IPS-15b (cell line): ENCODE measurements at regions not wholly inside any gene's neighbourhood (a gene's known extent, or its start where the extent isn't known, plus 50 kb on each side); places are given as distances from the start of the nearest gene placed in this dataset.

ENCODE experiments used
- H3K27me3 ChIP-seq: one replicate; pipeline ENCODE4 v1.6.1; 2013; ENCODE audit warnings: low read length; ENCODE audit not compliant: control insufficient read depth, insufficient read depth
- H3K36me3 ChIP-seq: one replicate; pipeline ENCODE4 v1.6.1; 2013; ENCODE audit warnings: low read length; ENCODE audit not compliant: control insufficient read depth, insufficient read depth
- H3K4me1 ChIP-seq: one replicate; pipeline ENCODE4 v1.6.1; 2013; ENCODE audit warnings: mild to moderate bottlenecking, low read length; ENCODE audit not compliant: control insufficient read depth, insufficient read depth
- H3K4me3 ChIP-seq: one replicate; pipeline ENCODE4 v1.5.1; 2013; ENCODE audit warnings: low read depth, low read length
- H3K9ac ChIP-seq: one replicate; pipeline ENCODE4 v1.6.1; 2013; ENCODE audit warnings: low read depth, mild to moderate bottlenecking, low read length
- H3K9me3 ChIP-seq: one replicate; pipeline ENCODE4 v1.6.1; 2013; ENCODE audit warnings: mild to moderate bottlenecking, low read length; ENCODE audit not compliant: control insufficient read depth, insufficient read depth

DNA sequence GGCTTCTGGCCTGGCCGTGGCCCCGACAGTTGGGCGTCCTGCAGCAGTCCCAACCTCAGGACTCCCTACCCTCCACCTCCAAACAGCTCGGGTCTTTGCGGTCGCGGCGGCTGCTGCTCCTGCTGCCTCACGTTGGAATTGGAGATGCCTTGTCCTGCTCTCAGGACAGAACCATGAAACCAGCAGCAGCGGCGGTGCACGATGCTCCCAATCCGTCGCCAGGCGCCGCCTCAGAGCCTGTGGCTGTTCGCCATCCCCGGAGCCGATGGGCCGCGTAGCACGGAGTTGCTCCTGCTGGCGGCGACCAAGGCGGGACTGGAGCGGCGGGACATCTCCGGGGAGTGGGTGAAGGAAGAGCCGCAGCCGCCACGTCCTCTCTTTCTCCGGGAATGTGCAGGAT, 1965.9 kb downstream of the TP53TG3F start:
- Histone ChIP-seq H3K9ac (no peak overlapping the region), H3K9me3 (peaks cover 35% of the 10 kb centered on the region), H3K27me3 (no peaks in the 10 kb centered on the region), H3K36me3 (no peaks in the 10 kb centered on the region), H3K4me1 (no peaks in the 10 kb centered on the region), H3K4me3 (no peak overlapping the region)

DNA sequence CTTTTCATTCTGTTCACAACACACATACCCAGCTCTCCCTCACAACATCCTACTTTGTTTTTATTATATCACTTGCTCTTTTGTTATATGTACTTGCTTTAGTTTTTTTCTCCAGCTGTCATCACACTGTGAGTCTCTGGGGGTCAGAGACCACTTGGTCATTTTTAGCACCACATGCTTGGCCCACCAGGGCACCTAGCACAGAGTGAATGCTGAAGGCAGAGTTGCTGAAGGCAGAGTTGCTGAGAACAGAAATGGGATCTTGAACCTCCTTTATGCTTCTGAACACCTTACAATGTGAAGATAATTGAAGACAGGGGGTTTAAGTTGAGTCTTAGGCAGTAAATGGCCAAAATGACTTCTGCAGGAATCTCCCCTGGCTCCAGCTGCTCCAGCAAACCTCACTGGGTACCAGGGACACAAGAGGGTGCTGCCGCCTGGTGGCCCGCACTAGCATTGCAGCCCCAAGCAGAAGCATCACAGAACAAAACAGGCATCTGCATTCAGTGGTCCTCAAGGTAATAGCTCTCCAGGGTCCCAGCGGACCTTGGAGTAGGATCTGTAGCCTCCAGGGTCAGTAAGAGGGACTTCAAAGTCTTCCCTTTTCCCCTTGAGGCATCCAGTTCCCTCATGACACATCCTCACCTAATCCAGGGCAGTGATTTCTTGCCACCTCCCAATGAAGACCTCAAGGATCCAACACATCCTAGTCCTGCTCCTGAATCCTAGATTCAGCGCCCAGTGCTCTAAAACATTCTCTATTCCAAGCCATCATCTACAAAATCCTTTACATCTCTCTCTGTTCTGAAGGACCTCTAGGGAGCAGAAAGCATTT, 1972.6 kb downstream of the TP53TG3F start:
- Histone ChIP-seq H3K9ac (no peak overlapping the region), H3K4me1 (no peaks in the 10 kb centered on the region), H3K9me3 (peaks cover 53% of the 10 kb centered on the region), H3K36me3 (no peaks in the 10 kb centered on the region), H3K27me3 (no peaks in the 10 kb centered on the region), H3K4me3 (no peak overlapping the region)

DNA sequence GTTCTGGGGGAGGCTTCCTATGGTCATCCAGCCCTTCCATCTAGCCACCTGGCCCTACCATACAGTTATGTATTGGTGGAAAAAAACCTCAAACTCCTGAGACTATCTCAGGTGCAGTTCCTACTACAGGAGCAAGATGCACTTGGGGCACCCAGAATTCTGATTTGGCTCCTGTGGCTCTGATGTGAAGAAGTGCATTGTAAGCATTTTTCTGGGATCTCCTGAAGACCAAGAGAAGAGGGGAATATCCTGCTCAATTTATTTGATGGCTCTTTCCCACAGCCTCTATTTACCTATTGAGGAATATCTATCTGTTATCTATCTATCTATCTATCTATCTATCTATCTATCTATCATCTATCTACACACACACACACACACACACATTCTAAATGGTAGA, 1981.5 kb downstream of the TP53TG3F start:
- H3K36me3 ChIP-seq, result no peaks in the 10 kb centered on the region
- no peak overlapping the region for H3K9ac ChIP-seq
- no peaks in the 10 kb centered on the region for H3K27me3 ChIP-seq
- no peak overlapping the region for H3K4me3 ChIP-seq
- no peaks in the 10 kb centered on the region for H3K4me1 ChIP-seq
- H3K9me3 ChIP-seq, result peaks cover 52% of the 10 kb centered on the region

DNA sequence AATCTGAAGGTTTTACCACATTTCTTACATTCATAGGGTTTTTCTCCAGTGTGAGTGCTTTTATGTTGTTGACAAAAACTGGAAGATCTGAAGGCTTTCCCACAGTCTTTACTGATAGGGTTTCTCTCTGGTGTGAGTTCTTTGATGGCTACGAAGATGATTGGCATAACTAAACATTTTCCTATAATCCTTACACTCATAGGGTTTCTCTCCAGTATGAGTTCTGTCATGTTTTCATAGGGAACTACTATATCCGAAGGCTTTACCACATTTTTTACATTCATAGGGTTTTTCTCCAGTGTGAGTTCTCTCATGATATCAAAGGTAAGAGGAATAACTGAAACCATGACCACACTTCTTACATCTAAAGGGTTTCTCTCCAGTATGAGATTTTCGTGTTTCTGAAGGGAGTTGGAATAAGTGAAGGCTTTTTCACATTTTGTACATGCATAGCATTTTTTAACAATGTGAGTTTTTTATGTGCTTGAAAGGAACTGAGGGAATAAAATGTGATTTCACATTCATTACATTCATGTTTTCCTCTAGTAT, 1987.7 kb downstream of the TP53TG3F start:
- Histone ChIP-seq H3K4me1 (no peaks in the 10 kb centered on the region), H3K9me3 (peaks cover 59% of the 10 kb centered on the region), H3K36me3 (no peaks in the 10 kb centered on the region), H3K9ac (no peak overlapping the region), H3K4me3 (no peak overlapping the region), H3K27me3 (no peaks in the 10 kb centered on the region)

DNA sequence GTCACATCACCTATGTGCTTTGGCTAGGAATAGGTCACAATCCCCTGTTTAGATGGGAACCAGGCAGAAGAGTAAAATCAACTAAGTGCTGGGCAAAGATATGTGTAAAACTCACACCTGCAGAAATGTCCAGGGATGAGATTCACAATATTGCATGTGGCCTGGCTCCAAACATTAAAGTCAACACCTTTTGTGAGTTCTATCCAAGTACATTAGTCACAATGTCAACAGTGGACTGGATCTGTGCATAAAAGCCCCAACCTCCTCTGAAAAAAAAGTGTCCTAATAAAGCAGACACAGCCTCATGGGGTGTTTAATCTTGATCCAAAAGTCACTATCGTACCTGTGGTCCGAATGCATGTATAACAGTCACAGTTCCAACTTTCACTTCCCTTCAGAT, 1990.3 kb downstream of the TP53TG3F start:
- H3K9me3 ChIP-seq, result peaks cover 55% of the 10 kb centered on the region
- no peaks in the 10 kb centered on the region for H3K27me3 ChIP-seq
- no peaks in the 10 kb centered on the region for H3K4me1 ChIP-seq
- no peak overlapping the region for H3K9ac ChIP-seq
- no peaks in the 10 kb centered on the region for H3K36me3 ChIP-seq
- H3K4me3 ChIP-seq, result no peak overlapping the region

DNA sequence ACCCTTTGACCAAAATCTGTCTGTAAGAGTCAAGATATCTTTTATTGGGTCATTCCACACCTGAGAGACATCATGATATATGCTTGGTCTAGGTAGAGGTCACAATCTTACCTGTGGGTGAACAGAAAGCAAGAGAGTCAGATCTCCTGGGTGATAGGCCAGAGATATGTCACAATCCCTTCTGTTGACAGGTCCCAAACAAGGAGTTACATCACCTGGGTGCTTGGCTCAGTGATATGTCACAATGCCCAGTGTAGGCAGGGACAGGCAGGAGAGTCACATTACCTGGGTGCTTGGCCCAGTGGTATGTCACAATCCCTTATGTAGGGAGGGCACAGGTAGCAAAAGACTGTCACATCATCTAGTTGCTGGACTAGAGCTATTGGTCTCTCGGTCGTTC, 1991.2 kb downstream of the TP53TG3F start:
- Histone ChIP-seq H3K36me3 (no peaks in the 10 kb centered on the region), H3K9me3 (peaks cover 54% of the 10 kb centered on the region), H3K4me1 (no peaks in the 10 kb centered on the region), H3K4me3 (no peak overlapping the region), H3K9ac (no peak overlapping the region), H3K27me3 (no peaks in the 10 kb centered on the region)

DNA sequence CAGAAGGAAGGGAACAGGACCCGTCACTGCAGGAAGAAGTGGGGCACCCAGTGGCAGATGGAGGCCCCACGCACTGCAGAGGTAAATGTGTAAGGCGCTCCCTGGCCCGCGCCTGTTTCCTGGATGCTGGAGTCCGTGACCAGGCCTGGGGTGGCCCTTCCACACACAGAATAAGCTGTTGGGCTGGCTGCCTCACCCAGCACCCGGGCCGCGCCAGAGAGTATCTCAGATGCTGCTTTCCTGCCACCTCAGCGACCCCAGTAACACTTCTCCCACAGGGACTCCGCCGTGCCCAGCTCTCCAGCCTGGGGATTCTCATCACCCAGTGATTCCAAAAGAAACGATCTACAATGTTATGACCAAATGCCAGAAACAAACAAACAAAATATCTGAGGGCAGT, 1993.1 kb downstream of the TP53TG3F start:
- Histone ChIP-seq H3K9me3 (peaks cover 57% of the 10 kb centered on the region), H3K27me3 (no peaks in the 10 kb centered on the region), H3K9ac (no peak overlapping the region)

DNA sequence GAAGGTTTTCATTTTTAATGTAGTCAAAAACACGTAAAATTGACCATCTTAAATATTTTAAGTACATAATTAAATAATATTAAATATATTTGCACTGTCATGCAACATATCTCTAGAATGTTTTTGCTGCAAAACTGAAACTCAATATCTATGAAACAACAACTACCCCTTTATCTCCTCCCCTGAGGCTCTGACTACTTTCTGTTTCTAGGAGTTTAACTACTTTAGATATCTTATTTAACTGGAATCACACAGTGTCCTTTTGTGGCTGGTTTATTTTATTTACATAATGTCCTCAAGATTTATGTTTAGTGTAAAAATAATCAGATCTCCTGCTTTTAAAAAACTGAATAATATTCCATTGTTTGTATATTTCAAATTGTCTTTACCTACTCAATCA, 2003.9 kb downstream of the TP53TG3F start:
- Histone ChIP-seq H3K4me3 (no peak overlapping the region), H3K9ac (no peak overlapping the region), H3K27me3 (no peaks in the 10 kb centered on the region), H3K9me3 (peaks cover 43% of the 10 kb centered on the region), H3K36me3 (no peaks in the 10 kb centered on the region), H3K4me1 (no peaks in the 10 kb centered on the region)

More for the DNA sequence above, 1993.1 kb downstream of the TP53TG3F start:
- Histone ChIP-seq H3K4me3 (no peak overlapping the region), H3K4me1 (no peaks in the 10 kb centered on the region), H3K36me3 (no peaks in the 10 kb centered on the region)

DNA sequence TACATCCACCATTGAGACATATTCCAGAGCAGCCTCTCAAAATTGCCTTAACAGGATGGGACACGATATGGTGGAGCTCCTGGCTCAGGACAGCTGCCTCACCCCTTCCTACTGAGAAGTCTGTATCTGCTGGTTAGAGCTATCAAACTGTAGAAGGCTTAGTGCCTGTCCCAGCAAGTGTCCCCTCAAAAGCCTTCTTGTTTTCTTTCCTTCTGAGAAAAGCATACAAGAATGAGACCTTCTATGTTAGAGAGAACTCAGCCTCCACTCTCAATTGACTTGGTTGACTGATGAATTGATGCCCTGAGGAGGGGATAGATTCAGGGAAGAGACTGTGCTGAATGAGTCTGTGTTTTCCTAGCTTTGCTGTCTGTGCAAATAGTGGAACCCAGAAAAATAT, 2020.9 kb downstream of the TP53TG3F start:
- H3K9ac ChIP-seq, result no peak overlapping the region
- no peaks in the 10 kb centered on the region for H3K4me1 ChIP-seq
- H3K9me3 ChIP-seq, result peaks cover 42% of the 10 kb centered on the region

DNA sequence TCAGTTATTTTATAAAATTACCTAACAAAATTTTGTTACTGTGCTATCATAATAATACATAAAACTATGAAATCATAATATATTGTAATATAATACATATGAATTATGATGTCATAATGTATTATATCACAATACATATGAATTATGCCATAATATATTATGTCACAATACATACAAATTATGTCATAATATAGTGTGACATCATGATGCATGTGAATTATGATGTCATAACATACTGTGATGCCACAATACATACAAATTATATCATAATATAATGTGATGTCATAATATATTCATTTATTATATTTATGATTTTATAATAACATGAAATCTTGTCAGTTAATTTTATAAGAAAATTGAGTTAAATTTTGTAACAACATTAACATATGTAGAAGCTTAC, 2021.6 kb downstream of the TP53TG3F start:
- no peak overlapping the region for H3K9ac ChIP-seq
- no peak overlapping the region for H3K4me3 ChIP-seq
- H3K9me3 ChIP-seq, result peaks cover 37% of the 10 kb centered on the region
- H3K4me1 ChIP-seq, result no peaks in the 10 kb centered on the region
- H3K27me3 ChIP-seq, result no peaks in the 10 kb centered on the region
- H3K36me3 ChIP-seq, result no peaks in the 10 kb centered on the region

More for the DNA sequence above, 2020.9 kb downstream of the TP53TG3F start:
- no peak overlapping the region for H3K4me3 ChIP-seq
- no peaks in the 10 kb centered on the region for H3K36me3 ChIP-seq
- no peaks in the 10 kb centered on the region for H3K27me3 ChIP-seq

DNA sequence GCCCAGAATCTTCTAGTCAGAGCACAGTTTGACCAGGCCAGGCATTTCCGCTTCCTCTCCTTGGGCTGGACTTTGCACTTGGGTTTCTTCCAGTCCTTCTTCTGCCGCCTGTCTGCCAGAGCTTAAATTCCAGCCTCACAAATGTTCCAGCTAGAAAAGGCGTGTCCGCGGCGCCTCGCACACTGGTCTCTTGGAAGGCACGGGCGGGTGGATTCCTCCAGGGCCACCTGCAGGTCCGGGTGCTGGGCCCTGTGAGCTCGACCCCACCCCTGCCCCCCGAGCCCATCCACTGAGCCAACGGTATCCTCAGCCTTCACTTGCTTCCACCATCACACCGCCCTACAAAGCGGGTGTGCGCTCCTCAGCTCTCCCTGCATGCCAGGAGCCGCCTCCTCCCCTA, 2026.5 kb downstream of the TP53TG3F start:
- no peaks in the 10 kb centered on the region for H3K4me1 ChIP-seq
- no peak overlapping the region for H3K9ac ChIP-seq
- no peaks in the 10 kb centered on the region for H3K27me3 ChIP-seq
- no peaks in the 10 kb centered on the region for H3K36me3 ChIP-seq
- H3K4me3 ChIP-seq, result no peak overlapping the region
- peaks cover 27% of the 10 kb centered on the region for H3K9me3 ChIP-seq

DNA sequence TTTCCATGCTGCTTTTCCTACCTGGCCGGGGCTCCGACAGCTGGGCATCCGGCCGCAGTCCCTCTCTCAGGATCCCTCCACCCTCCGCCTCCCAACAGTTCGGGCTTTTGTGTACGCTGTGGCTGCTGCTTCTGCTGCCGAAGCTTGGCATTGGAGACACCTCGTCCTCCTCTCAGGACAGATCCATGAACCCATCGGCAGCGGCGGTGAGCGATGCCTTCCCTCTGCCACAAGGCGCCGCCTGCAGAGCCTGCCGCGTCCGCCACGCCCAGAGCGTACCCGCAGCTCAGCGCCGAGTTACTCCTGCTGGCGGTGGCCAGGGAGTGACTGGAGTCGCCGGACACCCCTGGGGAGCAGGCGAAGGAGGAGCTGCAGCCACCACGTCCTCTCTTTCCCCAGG, 2032.8 kb downstream of the TP53TG3F start:
- H3K9ac ChIP-seq, result no peak overlapping the region
- no peaks in the 10 kb centered on the region for H3K27me3 ChIP-seq
- H3K4me1 ChIP-seq, result no peaks in the 10 kb centered on the region
- H3K36me3 ChIP-seq, result no peaks in the 10 kb centered on the region
- peaks cover 62% of the 10 kb centered on the region for H3K9me3 ChIP-seq
- no peak overlapping the region for H3K4me3 ChIP-seq
